ENCODE measurements at regions not wholly inside any gene's neighbourhood (a gene's known extent, or its start where the extent isn't known, plus 50 kb on each side); places are given as distances from the start of the nearest gene placed in this dataset.

DNA sequence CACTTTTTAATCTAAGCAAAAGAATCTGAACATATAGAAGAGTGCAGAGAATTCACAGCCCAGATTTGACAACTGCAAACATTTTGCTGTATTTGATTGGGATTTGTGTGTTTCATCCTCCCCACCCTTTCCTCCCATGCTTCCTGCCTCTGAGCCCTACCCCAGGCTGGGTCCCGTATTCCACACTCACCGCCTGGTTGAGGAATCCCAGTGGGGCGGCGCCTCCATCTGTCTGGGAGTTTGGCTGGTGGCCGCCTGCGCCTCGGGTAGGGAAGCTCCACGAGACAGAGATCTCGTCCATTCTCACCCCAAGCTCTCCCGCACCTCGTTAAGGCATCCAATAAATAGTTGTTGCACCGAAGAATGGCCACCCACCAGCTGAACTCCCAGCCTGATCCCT, 70.7 kb upstream of the SLC22A11 start:
- H3K4me3 ChIP-seq (ENCODE audit: insufficient read depth, low read length): no peak overlapping the region
- H2AFZ ChIP-seq (ENCODE audit: low read length): no peak overlapping the region
- H4K20me1 ChIP-seq (ENCODE audit: insufficient read depth, low read length): no peaks in the 10 kb centered on the region
- no peak for DNase-seq (ENCODE audit: insufficient read length, low spot score, missing footprints)
- no peak for TF ChIP-seq CTCF (IDR thresholded peaks at IDR 0.05; ENCODE audit: extremely low read depth, low read depth, low read length)
- no peak overlapping the region for H3K4me2 ChIP-seq (ENCODE audit: insufficient read depth, low read length)
- H3K9me3 ChIP-seq (ENCODE audit: low read depth, low read length): no peaks in the 10 kb centered on the region
- H3K27ac ChIP-seq (ENCODE audit: low read depth, low read length): no peak overlapping the region
- peaks cover 27% of the 10 kb centered on the region for H3K27me3 ChIP-seq (ENCODE audit: insufficient read depth, low read length)
- no peaks in the 10 kb centered on the region for H3K4me1 ChIP-seq (ENCODE audit: insufficient read depth, low read length)
- no peaks in the 10 kb centered on the region for H3K36me3 ChIP-seq (ENCODE audit: insufficient read depth, low read length)
- H3K79me2 ChIP-seq (ENCODE audit: insufficient read depth, low read length): no peaks in the 10 kb centered on the region

DNA sequence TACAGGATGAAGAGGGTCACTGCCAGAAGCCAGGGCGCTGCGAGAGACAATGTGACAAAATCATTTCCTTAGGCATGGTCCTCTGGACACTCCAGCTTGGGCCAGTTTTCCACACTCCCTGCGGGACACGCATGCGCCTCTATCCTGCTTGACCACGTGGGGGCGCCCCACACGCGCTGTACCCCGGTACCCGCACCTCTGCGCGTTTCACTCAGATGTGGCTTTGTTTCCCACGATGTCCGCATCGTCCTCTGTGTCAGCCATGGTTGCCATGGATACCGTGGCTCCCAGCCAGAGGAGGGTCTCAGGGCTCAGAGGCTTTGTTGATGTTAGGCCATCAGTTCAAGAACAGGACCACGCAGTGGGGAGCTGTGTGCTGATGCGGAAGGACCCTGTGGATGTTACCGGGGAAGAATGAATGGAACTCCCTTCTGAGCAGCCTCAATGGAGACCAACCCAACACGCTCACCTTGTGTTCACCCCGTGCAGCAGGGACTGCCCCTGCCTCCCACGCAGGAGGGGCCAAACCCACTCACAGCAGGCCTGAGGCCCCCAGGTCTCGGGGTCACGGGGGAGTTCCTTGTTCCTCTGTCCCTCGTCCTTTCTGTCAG, 65.8 kb upstream of the SLC22A11 start:
- peak; percentile 80 for TF ChIP-seq CTCF (IDR thresholded peaks at IDR 0.05; ENCODE audit: extremely low read depth, low read depth, low read length)
- Histone ChIP-seq H2AFZ (ENCODE audit: low read length) (no peak overlapping the region), H3K27ac (ENCODE audit: low read depth, low read length) (no peak overlapping the region), H3K27me3 (ENCODE audit: insufficient read depth, low read length) (peaks cover 31% of the 10 kb centered on the region), H3K4me2 (ENCODE audit: insufficient read depth, low read length) (no peak overlapping the region), H4K20me1 (ENCODE audit: insufficient read depth, low read length) (no peaks in the 10 kb centered on the region), H3K36me3 (ENCODE audit: insufficient read depth, low read length) (no peaks in the 10 kb centered on the region), H3K9me3 (ENCODE audit: low read depth, low read length) (no peaks in the 10 kb centered on the region), H3K79me2 (ENCODE audit: insufficient read depth, low read length) (no peaks in the 10 kb centered on the region), H3K4me1 (ENCODE audit: insufficient read depth, low read length) (no peaks in the 10 kb centered on the region), H3K4me3 (ENCODE audit: insufficient read depth, low read length) (no peak overlapping the region)
- peak; percentile 94 for DNase-seq (ENCODE audit: insufficient read length, low spot score, missing footprints)

DNA sequence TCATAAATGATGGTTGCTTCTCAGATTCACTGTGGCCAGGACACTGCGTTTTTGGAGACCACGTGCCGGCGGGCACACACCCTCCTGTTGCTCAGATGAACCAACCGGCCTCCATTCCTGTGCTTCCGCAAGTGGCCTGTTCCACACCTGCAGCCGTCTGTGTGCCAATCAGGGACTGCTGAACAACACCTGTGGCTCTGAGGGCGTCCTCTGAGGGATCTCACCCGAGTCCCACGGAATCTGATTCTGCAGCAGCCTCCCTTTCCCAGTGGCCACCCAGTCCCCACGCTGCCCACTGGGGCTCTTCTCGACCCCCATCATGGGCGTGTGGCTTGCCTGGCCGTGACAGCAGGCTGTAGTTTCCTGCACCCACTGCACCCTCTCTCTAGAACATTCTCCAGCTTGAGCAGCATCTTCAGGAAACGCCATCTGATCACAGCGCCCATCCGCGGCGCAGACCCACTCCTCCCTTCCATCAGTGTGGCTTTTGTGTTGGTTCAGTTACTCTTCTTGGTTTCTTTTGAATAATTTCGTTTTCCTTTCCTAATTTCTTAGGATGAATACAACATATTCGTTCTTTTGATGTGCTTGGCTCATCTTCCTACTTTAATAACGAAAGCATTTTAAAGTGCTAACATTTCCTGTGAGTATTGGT, 65.1 kb upstream of the SLC22A11 start:
- no peak for TF ChIP-seq CTCF (IDR thresholded peaks at IDR 0.05; ENCODE audit: extremely low read depth, low read depth, low read length)
- Histone ChIP-seq H3K27me3 (ENCODE audit: insufficient read depth, low read length) (peaks cover 27% of the 10 kb centered on the region), H3K4me2 (ENCODE audit: insufficient read depth, low read length) (no peak overlapping the region), H3K4me3 (ENCODE audit: insufficient read depth, low read length) (no peak overlapping the region), H3K79me2 (ENCODE audit: insufficient read depth, low read length) (no peaks in the 10 kb centered on the region), H2AFZ (ENCODE audit: low read length) (no peak overlapping the region), H3K4me1 (ENCODE audit: insufficient read depth, low read length) (no peaks in the 10 kb centered on the region), H3K36me3 (ENCODE audit: insufficient read depth, low read length) (no peaks in the 10 kb centered on the region), H4K20me1 (ENCODE audit: insufficient read depth, low read length) (no peaks in the 10 kb centered on the region), H3K27ac (ENCODE audit: low read depth, low read length) (no peak overlapping the region), H3K9me3 (ENCODE audit: low read depth, low read length) (no peaks in the 10 kb centered on the region)
- DNase-seq (ENCODE audit: insufficient read length, low spot score, missing footprints): no peak

- no peak overlapping the region for H3K4me2 ChIP-seq (ENCODE audit: insufficient read depth, low read length)
- no peaks in the 10 kb centered on the region for H4K20me1 ChIP-seq (ENCODE audit: insufficient read depth, low read length)
- no peak overlapping the region for H3K4me3 ChIP-seq (ENCODE audit: insufficient read depth, low read length)
- H3K79me2 ChIP-seq (ENCODE audit: insufficient read depth, low read length): no peaks in the 10 kb centered on the region
- H2AFZ ChIP-seq (ENCODE audit: low read length): no peak overlapping the region
- H3K36me3 ChIP-seq (ENCODE audit: insufficient read depth, low read length): no peaks in the 10 kb centered on the region
- H3K4me1 ChIP-seq (ENCODE audit: insufficient read depth, low read length): no peaks in the 10 kb centered on the region
- DNase-seq (ENCODE audit: insufficient read length, low spot score, missing footprints): no peak
- no peak overlapping the region for H3K27ac ChIP-seq (ENCODE audit: low read depth, low read length)
- TF ChIP-seq CTCF (IDR thresholded peaks at IDR 0.05; ENCODE audit: extremely low read depth, low read depth, low read length): no peak
- H3K27me3 ChIP-seq (ENCODE audit: insufficient read depth, low read length): peaks cover 27% of the 10 kb centered on the region
- no peaks in the 10 kb centered on the region for H3K9me3 ChIP-seq (ENCODE audit: low read depth, low read length)
Measured at GRCh38 chr11:64492561-64492960, 63.2 kb upstream of the SLC22A11 start.

Measured in osteoblast (primary cell).